ENCODE measurements at regions not wholly inside any gene's neighbourhood (a gene's known extent, or its start where the extent isn't known, plus 50 kb on each side); places are given as distances from the start of the nearest gene placed in this dataset.

DNA sequence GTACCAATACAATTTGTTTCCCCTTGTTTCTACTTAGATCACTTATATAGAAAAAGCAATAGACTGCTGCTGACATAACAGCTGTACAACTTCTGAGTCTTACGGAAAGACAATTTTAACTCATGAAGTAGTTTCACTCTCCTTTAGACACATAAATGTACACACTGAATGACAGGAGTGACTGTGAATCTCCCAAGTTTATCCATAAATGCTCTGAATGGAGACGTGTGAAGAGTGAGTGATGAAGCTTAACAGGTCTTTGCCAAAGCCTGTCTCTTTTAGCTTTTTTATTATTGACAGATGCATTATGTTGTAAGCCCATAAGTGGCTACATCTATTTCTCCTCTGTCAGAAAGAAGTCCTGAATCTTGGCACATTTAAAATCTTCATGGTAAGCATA lies 265.9 kb downstream of the TRIM36 start:
- TF ChIP-seq, protein P1, sequence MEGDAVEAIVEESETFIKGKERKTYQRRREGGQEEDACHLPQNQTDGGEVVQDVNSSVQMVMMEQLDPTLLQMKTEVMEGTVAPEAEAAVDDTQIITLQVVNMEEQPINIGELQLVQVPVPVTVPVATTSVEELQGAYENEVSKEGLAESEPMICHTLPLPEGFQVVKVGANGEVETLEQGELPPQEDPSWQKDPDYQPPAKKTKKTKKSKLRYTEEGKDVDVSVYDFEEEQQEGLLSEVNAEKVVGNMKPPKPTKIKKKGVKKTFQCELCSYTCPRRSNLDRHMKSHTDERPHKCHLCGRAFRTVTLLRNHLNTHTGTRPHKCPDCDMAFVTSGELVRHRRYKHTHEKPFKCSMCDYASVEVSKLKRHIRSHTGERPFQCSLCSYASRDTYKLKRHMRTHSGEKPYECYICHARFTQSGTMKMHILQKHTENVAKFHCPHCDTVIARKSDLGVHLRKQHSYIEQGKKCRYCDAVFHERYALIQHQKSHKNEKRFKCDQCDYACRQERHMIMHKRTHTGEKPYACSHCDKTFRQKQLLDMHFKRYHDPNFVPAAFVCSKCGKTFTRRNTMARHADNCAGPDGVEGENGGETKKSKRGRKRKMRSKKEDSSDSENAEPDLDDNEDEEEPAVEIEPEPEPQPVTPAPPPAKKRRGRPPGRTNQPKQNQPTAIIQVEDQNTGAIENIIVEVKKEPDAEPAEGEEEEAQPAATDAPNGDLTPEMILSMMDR (IDR thresholded peaks at IDR 0.05) = no peak
- no peak for TF ChIP-seq POLR2A (IDR thresholded peaks at IDR 0.05)
